A673 (cell line): ENCODE measurements at regions not wholly inside any gene's neighbourhood (a gene's known extent, or its start where the extent isn't known, plus 50 kb on each side); places are given as distances from the start of the nearest gene placed in this dataset.

Source experiments
- EZH2 ChIP-seq: fragments of 200-600 bp; sonication (generic); IDR thresholded peaks from 2 replicates; pipeline ENCODE4 v1.6.1; 2017; ENCODE audit warnings: borderline replicate concordance, low read depth, mild to moderate bottlenecking, mixed read lengths, antibody characterized with exemption, low read length; ENCODE audit not compliant: poor library complexity, severe bottlenecking
- TF ChIP-seq, protein P1 (sequence below): fragments of 300-800, 200-600 bp; sonication (generic); conservative IDR thresholded peaks from 2 replicates; pipeline ENCODE4 v1.5.1; 2017; ENCODE audit warnings: low read depth, mild to moderate bottlenecking, antibody characterized with exemption, low read length, moderate library complexity, mixed read lengths

DNA sequence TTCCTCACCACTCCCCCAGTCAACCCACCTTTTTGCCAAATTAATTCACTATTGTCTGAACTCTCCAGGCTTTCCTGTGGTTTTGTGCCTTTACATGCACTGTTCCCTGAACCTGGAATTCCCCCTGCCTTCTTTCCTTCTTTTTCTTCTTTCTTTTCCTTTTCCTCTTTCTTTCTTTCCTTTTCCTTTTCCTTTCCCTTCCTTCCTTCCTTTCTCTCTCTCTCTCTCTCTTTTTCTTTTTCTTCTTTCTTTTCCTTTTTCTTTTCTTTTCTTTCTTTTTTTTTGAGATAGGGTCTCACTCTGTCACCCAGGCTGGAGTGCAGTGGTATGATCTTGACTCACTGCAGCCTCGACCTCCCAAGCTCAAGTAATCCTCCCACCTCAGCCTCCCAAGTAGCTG lies 56.6 kb upstream of the CDC42BPA start:
- TF ChIP-seq, protein P1, sequence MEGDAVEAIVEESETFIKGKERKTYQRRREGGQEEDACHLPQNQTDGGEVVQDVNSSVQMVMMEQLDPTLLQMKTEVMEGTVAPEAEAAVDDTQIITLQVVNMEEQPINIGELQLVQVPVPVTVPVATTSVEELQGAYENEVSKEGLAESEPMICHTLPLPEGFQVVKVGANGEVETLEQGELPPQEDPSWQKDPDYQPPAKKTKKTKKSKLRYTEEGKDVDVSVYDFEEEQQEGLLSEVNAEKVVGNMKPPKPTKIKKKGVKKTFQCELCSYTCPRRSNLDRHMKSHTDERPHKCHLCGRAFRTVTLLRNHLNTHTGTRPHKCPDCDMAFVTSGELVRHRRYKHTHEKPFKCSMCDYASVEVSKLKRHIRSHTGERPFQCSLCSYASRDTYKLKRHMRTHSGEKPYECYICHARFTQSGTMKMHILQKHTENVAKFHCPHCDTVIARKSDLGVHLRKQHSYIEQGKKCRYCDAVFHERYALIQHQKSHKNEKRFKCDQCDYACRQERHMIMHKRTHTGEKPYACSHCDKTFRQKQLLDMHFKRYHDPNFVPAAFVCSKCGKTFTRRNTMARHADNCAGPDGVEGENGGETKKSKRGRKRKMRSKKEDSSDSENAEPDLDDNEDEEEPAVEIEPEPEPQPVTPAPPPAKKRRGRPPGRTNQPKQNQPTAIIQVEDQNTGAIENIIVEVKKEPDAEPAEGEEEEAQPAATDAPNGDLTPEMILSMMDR, result no peak
- no peak for TF ChIP-seq EZH2
